ENCODE measurements at regions not wholly inside any gene's neighbourhood (a gene's known extent, or its start where the extent isn't known, plus 50 kb on each side); places are given as distances from the start of the nearest gene placed in this dataset.
"Not testable (repeated sequence)": the region's sequence is repeated elsewhere in the genome, so short reads cannot be mapped to it uniquely, and the experiment has no call there.

- no peak for DNase-seq
These were observed 102.0 kb downstream of the VPREB1 start for GRCh38 chr22:22346401-22347107.

- peak; percentile 3 for DNase-seq
These were observed 103.7 kb downstream of the VPREB1 start for GRCh38 chr22:22348127-22348814.

GRCh38 chr22:22348815-22349454 is 104.3 kb downstream of the VPREB1 start:
- no peak for DNase-seq

- DNase-seq: no peak
These were observed 104.9 kb downstream of the VPREB1 start for GRCh38 chr22:22349455-22349836.

- no peak for DNase-seq
These were observed 106.8 kb downstream of the VPREB1 start for GRCh38 chr22:22351366-22351765.

GRCh38 chr22:22352371-22352999 is 107.9 kb downstream of the VPREB1 start:
- no peak for DNase-seq

- DNase-seq: no peak
These were observed 110.7 kb downstream of the VPREB1 start for GRCh38 chr22:22355096-22355834.

GRCh38 chr22:22357024-22357883 is 112.7 kb downstream of the VPREB1 start:
- DNase-seq: peak; percentile 80

- DNase-seq: no peak
These were observed 113.6 kb downstream of the VPREB1 start for GRCh38 chr22:22358152-22358551.

- no peak for DNase-seq
These were observed 114.1 kb downstream of the VPREB1 start for GRCh38 chr22:22358686-22359085.

GRCh38 chr22:22359465-22359864 is 114.9 kb downstream of the VPREB1 start:
- DNase-seq: no peak

- DNase-seq: no peak
These were observed 115.4 kb downstream of the VPREB1 start for GRCh38 chr22:22360014-22360413.

GRCh38 chr22:22362311-22362710 is 117.7 kb downstream of the VPREB1 start:
- no peak for DNase-seq

- no peak for DNase-seq
These were observed 118.3 kb downstream of the VPREB1 start for GRCh38 chr22:22362936-22363335.

- no peak for DNase-seq
These were observed 119.6 kb downstream of the VPREB1 start for GRCh38 chr22:22364207-22364606.

- no peak for DNase-seq
These were observed 122.0 kb downstream of the VPREB1 start for GRCh38 chr22:22366537-22366936.

GRCh38 chr22:22368516-22368915 is 123.9 kb downstream of the VPREB1 start:
- DNase-seq: no peak

- DNase-seq: not testable (repeated sequence)
These were observed 124.8 kb downstream of the VPREB1 start for GRCh38 chr22:22369219-22369963.

GRCh38 chr22:22369964-22370270 is 125.3 kb downstream of the VPREB1 start:
- no peak for DNase-seq

- no peak for DNase-seq
These were observed 126.5 kb downstream of the VPREB1 start for GRCh38 chr22:22371031-22371541.

GRCh38 chr22:22372086-22372485 is 127.5 kb downstream of the VPREB1 start:
- DNase-seq: no peak

All from NCI-H1436 (cell line).